Activated CD4-positive, alpha-beta T cell treated with anti-CD3 and anti-CD28 coated beads, Interleukin-2, amount 10 ng/mL, durations not matched to agents 7 days and 5 days (primary cell): ENCODE measurements at regions not wholly inside any gene's neighbourhood (a gene's known extent, or its start where the extent isn't known, plus 50 kb on each side); places are given as distances from the start of the nearest gene placed in this dataset.

Experiments used
- CTCF ChIA-PET: fragments of 350-600 bp; sonication (Branson Sonifier 250); formaldehyde crosslinking; loops from one replicate; lab custom pipeline; 2021; ENCODE audit warnings: antibody characterized with exemption; lab: Charles Lee
- POLR2A ChIA-PET: fragments of 350-600 bp; sonication (Branson Sonifier 250); formaldehyde crosslinking; loops from one replicate; lab custom pipeline; 2021; ENCODE audit warnings: antibody characterized with exemption; lab: Charles Lee
- DNase-seq: peaks from one replicate; pipeline ENCODE4 v3.0.0-alpha.2; 2020
- H3K27ac Mint-ChIP-seq: one replicate; pipeline ENCODE4 v1.8.0; 2021; ENCODE audit warnings: mild to moderate bottlenecking, moderate library complexity, mixed read lengths
- H3K27me3 Mint-ChIP-seq: one replicate; pipeline ENCODE4 v1.8.0; 2021; ENCODE audit warnings: mixed read lengths
- H3K36me3 Mint-ChIP-seq: one replicate; pipeline ENCODE4 v1.8.0; 2021; ENCODE audit warnings: low read depth, mixed read lengths
- H3K4me1 Mint-ChIP-seq: one replicate; pipeline ENCODE4 v1.8.0; 2021; ENCODE audit warnings: mixed read lengths
- H3K4me3 Mint-ChIP-seq: one replicate; pipeline ENCODE4 v1.8.0; 2021; ENCODE audit warnings: mild to moderate bottlenecking, moderate library complexity, mixed read lengths
- H3K9me3 Mint-ChIP-seq: one replicate; pipeline ENCODE4 v1.8.0; 2021; ENCODE audit warnings: mixed read lengths

DNA sequence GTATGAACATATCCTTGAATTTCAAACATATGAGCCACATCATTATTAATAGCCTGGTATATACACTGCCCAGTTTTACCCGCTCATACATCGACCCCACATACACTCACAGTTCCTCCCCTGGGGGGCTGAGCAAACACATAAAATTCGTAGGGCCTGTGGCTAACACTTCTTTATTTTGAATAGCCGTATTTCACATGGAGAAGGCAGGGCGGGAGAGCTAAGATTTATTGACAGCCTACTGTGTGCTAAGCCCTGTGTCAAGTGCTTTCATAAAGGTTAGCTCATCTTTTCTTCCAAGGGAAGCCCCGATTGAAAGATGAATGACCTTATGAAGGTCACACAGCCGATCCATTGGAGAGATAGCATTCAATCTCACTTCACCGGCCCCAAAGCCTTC lies 134.4 kb downstream of the ENC1 start:
- Mint-ChIP-seq H3K9me3 (no peaks in the 10 kb centered on the region), H3K36me3 (no peaks in the 10 kb centered on the region), H3K27me3 (no peaks in the 10 kb centered on the region), H3K27ac (no peak overlapping the region), H3K4me1 (no peaks in the 10 kb centered on the region), H3K4me3 (no peak overlapping the region)
- ChIA-PET CTCF (interaction anchor here (1.6 kb wide), 1 partner anchor 10 kb away, joined by 5 read pairs; no protein-coding TSS in a partner anchor), POLR2A (no interaction called here)
- DNase-seq = no peak

DNA sequence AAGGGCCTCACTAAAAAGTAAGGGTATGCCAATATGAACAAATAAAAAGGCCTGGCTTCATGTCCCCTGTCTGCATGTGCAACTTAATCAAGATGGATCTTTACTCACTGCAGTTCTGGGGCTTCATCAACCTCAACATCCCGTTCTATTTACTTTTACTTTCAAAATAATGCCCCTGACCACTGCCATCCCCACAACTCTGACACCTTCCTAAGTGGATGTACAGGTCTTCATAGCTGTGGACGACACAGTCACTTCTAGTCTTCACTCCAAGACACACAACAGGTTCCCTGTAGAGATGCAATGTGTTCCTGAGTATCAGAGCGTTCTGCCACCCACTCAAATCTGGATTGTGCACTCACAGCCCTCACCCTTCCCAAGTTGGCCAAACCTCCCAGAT lies 136.1 kb downstream of the ENC1 start:
- Mint-ChIP-seq H3K27me3 (no peaks in the 10 kb centered on the region), H3K4me1 (no peaks in the 10 kb centered on the region), H3K9me3 (no peaks in the 10 kb centered on the region), H3K4me3 (no peak overlapping the region), H3K27ac (no peak overlapping the region), H3K36me3 (no peaks in the 10 kb centered on the region)
- ChIA-PET CTCF (interaction anchor here (1.1 kb wide), 1 partner anchor 760 kb away, joined by 6 read pairs; no protein-coding TSS in a partner anchor), POLR2A (no interaction called here)
- DNase-seq = no peak

DNA sequence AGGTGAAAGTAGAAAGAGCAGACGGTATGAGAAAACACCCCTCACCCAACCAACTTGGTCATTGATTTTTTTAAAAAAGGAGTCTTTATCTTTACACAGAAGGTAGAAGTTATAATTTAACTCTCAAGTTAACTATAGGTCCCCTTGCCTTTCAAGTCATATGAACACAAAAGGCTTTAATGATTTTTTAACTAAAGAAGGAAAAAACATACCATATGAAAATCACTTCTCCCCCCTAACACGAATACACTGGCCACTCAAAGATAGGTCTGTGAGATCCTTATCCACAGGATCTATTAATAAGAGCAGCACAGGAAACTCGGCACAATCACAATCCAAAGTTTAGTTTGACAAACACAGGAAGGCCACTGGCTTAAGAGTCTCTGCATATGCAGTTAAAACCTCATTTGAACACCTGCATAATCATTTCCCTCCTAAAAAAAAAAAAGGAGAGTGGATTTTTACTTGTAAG lies 138.0 kb downstream of the ENC1 start:
- no peak for DNase-seq
- Mint-ChIP-seq H3K27ac (no peak overlapping the region), H3K36me3 (no peaks in the 10 kb centered on the region), H3K9me3 (no peaks in the 10 kb centered on the region), H3K27me3 (peaks cover 2% of the 10 kb centered on the region), H3K4me3 (no peak overlapping the region), H3K4me1 (no peaks in the 10 kb centered on the region)
- CTCF ChIA-PET = no interaction called here
- POLR2A ChIA-PET = no interaction called here

DNA sequence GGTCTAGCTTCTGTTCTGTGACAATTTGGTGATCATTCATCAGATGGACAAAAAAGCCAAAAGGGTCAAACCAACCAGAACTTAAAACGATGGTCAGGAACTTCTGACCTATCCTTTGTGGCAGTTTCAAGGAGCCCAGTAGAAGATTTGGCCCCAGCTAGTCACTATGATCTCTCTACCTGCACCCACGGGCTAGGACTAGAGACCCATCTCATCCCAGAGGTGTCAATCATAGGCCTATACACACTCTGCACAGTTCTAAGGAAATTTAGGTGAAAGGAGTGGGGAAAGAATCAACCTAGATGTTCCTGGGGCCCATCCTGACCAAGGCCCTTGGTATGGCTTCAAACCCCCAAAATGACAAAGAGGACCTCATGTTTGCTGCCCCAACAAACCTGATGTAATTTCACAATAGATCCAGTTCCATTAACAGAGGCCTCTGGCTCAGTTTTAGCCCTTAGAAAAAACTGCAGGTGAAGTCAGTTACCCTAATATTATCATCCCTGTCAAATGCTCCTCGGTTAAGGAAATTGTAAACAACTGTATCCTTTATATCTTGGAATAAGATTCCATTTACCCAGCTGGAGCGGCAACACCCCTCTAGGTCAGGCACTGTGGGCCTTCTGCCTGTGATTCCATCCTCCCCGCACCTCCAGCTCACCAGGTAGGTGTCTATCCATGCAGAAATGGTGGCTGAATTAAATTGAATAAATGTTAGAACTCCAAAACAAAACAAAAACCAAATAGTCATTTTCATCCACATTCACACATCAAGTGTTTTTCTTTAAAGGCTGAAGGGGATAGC lies 138.7 kb downstream of the ENC1 start:
- no peaks in the 10 kb centered on the region for H3K36me3 Mint-ChIP-seq
- no peak for DNase-seq
- no peaks in the 10 kb centered on the region for H3K9me3 Mint-ChIP-seq
- H3K27me3 Mint-ChIP-seq = peaks cover 2% of the 10 kb centered on the region
- no peak overlapping the region for H3K27ac Mint-ChIP-seq
- no peaks in the 10 kb centered on the region for H3K4me1 Mint-ChIP-seq
- ChIA-PET POLR2A (no interaction called here), CTCF (no interaction called here)
- H3K4me3 Mint-ChIP-seq = no peak overlapping the region

DNA sequence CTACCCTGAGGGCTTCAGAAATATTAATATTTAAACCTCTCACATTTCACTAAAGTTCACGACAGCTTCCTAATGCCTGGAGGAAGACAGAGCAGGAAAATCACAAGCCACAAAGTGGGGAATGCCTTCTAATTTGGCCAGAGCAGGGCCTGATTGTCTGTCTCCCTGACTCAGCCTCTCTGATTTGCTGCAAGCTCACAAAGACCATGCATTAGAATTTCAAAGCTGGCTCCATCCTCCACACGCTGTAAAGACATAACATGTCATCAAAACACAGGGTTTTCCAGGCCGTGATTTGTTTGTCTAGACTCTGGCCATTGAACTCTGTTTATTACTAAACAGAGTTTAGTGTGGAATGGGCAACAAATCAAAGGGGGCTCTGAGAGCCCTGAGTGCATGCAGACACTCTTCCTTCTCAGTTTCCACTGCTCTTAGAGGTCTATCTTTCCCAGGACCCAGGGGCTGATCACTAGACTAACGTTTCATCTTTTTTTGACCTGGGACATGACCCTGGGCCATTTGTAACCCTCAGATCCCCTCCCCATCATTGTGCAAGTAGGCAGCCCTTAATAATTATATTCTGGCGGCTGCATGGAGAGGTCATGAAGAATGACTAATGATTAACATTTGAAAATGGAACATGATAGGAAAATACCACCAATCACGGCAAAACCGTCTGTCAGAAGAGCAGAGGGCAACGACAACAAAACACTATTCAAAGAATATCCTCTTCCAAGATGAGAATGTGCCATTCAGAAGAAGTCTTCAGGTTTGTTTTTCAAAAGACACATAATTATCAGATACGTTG lies 140.2 kb downstream of the ENC1 start:
- H3K27me3 Mint-ChIP-seq = peaks cover 2% of the 10 kb centered on the region
- H3K36me3 Mint-ChIP-seq = no peaks in the 10 kb centered on the region
- ChIA-PET POLR2A (no interaction called here), CTCF (interaction anchor here (0.6 kb wide), 1 partner anchor 1384 kb away, joined by 3 read pairs; no protein-coding TSS in a partner anchor)
- no peak overlapping the region for H3K4me3 Mint-ChIP-seq
- no peaks in the 10 kb centered on the region for H3K4me1 Mint-ChIP-seq
- no peaks in the 10 kb centered on the region for H3K9me3 Mint-ChIP-seq
- H3K27ac Mint-ChIP-seq = no peak overlapping the region
- DNase-seq = no peak

DNA sequence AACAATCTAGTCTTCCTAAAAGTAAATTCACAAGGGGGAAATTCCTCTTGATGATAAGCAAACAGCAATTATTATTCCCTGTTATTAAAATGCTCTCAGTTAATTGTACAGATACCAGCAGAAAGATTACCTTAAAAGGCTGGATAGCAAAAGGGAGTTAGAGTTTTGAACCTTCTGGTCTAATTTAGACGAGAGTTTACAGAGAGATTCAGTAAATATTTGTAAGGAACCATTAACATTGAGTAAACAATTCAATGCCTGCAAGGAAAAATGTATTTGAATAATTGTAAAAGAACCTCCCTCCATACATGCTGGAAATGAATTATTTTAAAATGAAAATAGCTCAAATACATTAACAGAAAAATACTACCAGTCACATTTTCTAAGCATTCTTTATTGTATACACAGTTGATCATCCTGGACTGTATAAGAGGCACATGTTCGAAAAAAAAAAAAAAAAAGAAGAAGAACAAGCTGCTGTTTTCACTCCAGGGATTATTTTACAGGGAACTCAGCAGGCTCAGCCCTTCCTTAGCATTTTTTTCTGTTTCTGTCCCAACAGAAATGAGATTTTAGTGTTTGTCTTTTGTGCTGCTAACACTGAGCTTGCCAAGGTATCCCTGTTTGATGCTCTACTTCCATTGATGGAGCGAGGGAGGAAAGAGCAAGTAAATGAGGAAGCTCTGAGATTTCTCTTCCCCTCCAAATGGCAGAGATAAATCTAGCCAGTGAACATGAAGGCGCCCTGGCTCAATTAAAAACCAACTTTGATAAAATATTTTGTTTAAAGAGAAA lies 141.1 kb downstream of the ENC1 start:
- no peak overlapping the region for H3K4me3 Mint-ChIP-seq
- POLR2A ChIA-PET = no interaction called here
- peaks cover 2% of the 10 kb centered on the region for H3K27me3 Mint-ChIP-seq
- no peak overlapping the region for H3K27ac Mint-ChIP-seq
- H3K36me3 Mint-ChIP-seq = no peaks in the 10 kb centered on the region
- no peaks in the 10 kb centered on the region for H3K9me3 Mint-ChIP-seq
- no peaks in the 10 kb centered on the region for H3K4me1 Mint-ChIP-seq
- no peak for DNase-seq
- CTCF ChIA-PET = interaction anchor here (0.6 kb wide), 1 partner anchor 1383 kb away, joined by 3 read pairs; no protein-coding TSS in a partner anchor

DNA sequence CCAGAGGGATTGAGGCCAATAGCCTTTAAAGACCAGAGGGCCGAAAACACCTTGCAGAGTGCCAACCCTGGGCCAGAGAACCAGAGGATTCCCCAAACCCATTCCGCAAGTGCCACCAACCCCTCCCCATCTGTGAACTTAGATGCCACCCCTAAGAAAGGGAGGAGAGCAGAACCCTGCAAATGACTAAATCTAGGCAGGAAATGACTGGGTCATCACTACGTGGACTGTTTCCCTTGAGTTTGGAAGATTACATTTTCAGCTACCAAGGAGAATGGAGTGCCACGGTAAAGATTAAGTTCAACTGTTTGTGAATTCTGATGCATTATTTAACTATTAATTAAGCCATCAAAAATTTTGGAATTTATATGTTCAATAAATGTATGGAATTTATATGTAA lies 142.8 kb downstream of the ENC1 start:
- Mint-ChIP-seq H3K27ac (no peak overlapping the region), H3K4me3 (no peak overlapping the region), H3K4me1 (no peaks in the 10 kb centered on the region), H3K27me3 (peaks cover 2% of the 10 kb centered on the region), H3K9me3 (no peaks in the 10 kb centered on the region), H3K36me3 (no peaks in the 10 kb centered on the region)
- CTCF ChIA-PET = no interaction called here
- POLR2A ChIA-PET = no interaction called here
- no peak for DNase-seq

DNA sequence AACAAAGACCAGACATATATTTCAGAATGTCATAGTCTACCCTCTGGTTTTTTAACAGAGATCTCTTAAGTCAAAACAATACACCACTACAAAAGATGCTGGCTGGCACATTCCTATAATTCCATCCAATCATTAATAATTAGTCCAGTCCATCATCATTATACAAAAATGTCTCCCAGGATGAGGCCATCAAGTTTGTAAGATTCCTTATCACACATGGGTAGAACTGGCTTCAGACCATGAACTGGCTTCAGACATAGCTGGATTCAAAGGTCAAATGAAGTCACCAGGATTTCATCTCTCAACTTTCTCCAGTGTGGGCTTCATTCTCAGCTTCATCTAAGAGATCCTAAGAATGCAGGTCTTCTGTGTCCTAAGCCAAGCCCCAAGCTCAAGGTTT lies 147.1 kb downstream of the ENC1 start:
- no peak overlapping the region for H3K27ac Mint-ChIP-seq

DNA sequence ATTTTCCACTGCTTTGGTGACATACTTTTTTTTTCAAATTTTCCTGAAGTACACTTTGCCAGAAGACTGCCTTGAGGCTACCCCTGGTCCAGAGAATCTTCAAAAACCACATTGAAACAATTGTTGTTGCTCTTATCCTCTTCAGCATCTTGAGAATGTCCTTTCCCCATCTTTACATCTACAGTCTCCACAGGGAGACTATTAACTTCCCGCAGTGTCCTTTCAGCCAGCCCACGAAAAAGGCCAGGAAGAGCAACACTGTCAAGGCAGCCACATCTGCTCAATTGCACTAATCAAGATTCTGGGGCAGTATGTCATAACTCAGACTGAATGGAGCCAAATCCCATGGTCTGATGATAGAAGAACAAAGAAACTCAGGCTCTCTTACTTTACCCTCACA lies 148.3 kb downstream of the ENC1 start:
- Mint-ChIP-seq H3K27ac (no peak overlapping the region), H3K36me3 (no peaks in the 10 kb centered on the region), H3K9me3 (no peaks in the 10 kb centered on the region), H3K4me1 (no peaks in the 10 kb centered on the region), H3K4me3 (no peak overlapping the region), H3K27me3 (peaks cover 3% of the 10 kb centered on the region)
- ChIA-PET CTCF (no interaction called here), POLR2A (no interaction called here)
- DNase-seq = no peak

More for the DNA sequence above, 147.1 kb downstream of the ENC1 start:
- CTCF ChIA-PET = no interaction called here
- no peaks in the 10 kb centered on the region for H3K36me3 Mint-ChIP-seq
- H3K27me3 Mint-ChIP-seq = peaks cover 3% of the 10 kb centered on the region
- no peak for DNase-seq
- no peaks in the 10 kb centered on the region for H3K4me1 Mint-ChIP-seq
- POLR2A ChIA-PET = no interaction called here
- no peaks in the 10 kb centered on the region for H3K9me3 Mint-ChIP-seq
- H3K4me3 Mint-ChIP-seq = no peak overlapping the region

DNA sequence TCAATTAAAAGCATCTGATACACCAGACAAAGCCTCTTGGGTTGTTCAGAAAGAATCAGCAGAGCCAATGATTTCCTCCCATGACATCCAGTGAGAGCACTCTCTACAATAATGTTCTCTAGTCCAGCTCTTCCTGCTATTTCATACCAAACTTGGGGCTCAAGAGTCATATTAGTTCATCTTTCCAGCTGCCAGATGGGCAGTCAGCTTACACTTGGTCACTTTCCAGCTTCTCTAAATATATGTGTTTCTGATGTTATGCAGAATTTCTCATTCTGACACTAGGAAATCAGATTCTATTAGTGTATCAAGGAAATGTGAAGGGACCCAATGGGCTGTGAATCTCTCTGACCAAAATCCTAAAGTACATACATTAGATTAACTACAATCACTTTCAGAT lies 148.9 kb downstream of the ENC1 start:
- POLR2A ChIA-PET = no interaction called here
- Mint-ChIP-seq H3K27me3 (peaks cover 3% of the 10 kb centered on the region), H3K4me1 (no peaks in the 10 kb centered on the region), H3K36me3 (no peaks in the 10 kb centered on the region), H3K9me3 (no peaks in the 10 kb centered on the region), H3K4me3 (no peak overlapping the region), H3K27ac (no peak overlapping the region)
- CTCF ChIA-PET = no interaction called here
- no peak for DNase-seq

DNA sequence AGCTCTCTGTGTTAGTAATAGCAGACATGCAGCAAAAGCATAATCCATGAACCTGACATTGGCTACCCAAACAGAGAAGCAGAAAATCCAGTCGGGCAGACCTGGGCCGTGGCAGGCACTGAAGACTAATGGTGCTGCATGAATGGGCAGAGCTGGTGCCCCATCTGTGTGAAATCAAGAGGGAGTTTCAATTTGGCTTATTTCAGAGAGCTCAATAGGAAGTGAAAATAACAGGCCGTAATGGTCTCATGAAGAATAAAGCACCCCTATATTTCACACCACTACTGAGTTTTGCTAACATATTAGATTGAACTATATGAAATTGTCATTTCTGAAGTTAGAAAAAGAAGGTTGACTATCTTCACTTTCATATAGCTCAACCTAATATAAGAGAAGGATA lies 149.7 kb downstream of the ENC1 start:
- Mint-ChIP-seq H3K9me3 (no peaks in the 10 kb centered on the region), H3K27me3 (peaks cover 3% of the 10 kb centered on the region), H3K27ac (no peak overlapping the region), H3K4me1 (no peaks in the 10 kb centered on the region), H3K4me3 (no peak overlapping the region), H3K36me3 (no peaks in the 10 kb centered on the region)
- POLR2A ChIA-PET = no interaction called here
- no peak for DNase-seq
- CTCF ChIA-PET = no interaction called here

DNA sequence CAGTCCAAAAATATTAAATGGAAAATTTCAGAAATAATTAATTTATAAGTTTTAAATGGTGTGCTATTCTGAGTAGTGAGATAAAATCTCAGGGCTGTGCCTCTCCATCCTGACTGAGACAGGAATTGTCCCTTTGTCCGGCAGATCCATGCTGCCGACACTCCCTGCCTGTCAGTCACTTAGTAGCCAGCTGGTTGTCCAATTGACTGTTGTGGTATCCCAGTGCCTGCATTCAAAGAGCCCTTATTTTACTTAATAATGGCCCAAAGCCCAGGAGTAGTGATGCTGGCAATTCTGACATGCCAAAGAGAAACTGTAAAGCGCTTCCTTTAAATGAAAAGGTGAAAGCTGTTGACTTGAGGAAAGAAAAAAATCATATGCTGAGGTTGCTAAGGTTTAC lies 157.5 kb downstream of the ENC1 start:
- ChIA-PET CTCF (no interaction called here), POLR2A (no interaction called here)
- H3K4me1 Mint-ChIP-seq = no peaks in the 10 kb centered on the region
- no peak for DNase-seq
- H3K27ac Mint-ChIP-seq = no peak overlapping the region
- H3K36me3 Mint-ChIP-seq = no peaks in the 10 kb centered on the region
- no peak overlapping the region for H3K4me3 Mint-ChIP-seq
- no peaks in the 10 kb centered on the region for H3K27me3 Mint-ChIP-seq
- no peaks in the 10 kb centered on the region for H3K9me3 Mint-ChIP-seq

DNA sequence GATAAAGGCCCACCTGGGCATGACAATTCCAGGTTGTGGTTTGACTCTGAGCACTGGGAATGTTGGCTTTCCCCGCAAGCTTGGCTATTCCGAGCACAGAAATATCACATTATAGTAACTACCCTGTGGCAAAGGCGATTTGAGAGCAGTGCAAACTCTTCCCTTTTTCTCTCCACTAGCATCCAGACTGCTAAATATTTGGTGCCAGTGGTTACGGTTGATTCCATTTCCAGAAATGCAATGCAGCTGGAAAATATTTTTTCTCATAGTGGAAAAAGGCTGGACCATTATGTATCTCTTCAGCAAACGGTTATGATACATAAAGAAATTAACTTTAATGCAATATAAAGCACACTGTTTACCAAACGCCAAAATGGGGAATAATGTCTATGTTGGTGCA lies 158.0 kb downstream of the ENC1 start:
- Mint-ChIP-seq H3K9me3 (no peaks in the 10 kb centered on the region), H3K36me3 (no peaks in the 10 kb centered on the region), H3K27ac (no peak overlapping the region), H3K4me3 (no peak overlapping the region), H3K27me3 (no peaks in the 10 kb centered on the region), H3K4me1 (no peaks in the 10 kb centered on the region)
- no peak for DNase-seq
- POLR2A ChIA-PET = no interaction called here
- CTCF ChIA-PET = no interaction called here
